ENCODE measurements at regions not wholly inside any gene's neighbourhood (a gene's known extent, or its start where the extent isn't known, plus 50 kb on each side); places are given as distances from the start of the nearest gene placed in this dataset.
A peak's percentile ranks its signal among the peaks of the same experiment; 100 is the strongest.

DNA sequence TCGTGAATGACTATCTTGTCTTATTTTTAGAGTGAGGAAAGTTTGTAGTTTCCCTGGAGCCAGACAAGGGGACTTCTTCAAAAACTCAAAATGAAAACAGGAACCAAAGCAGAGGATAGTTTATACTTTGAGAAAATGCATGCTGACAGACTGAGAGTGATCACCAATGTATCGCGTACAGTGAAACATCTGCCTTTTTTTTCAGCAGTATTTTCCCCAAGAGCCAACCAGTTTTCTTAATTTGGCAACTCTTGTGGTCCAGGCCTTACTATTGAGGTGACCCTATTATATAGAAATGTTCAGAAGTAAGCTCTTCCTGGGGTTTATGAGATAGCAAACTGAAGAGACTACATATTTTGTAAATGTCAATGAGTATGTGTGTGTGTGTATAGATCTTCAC, 153.7 kb upstream of the VRK2 start:
- no peak overlapping the region for H3K4me3 Mint-ChIP-seq
- no peak overlapping the region for H3K27ac Mint-ChIP-seq
- no peaks in the 10 kb centered on the region for H3K9me3 Mint-ChIP-seq
- ATAC-seq: no peak
- peaks cover 7 to 14% (median 8%) of the 10 kb centered on the region in 4 donors for H3K4me1 Mint-ChIP-seq
- H3K27me3 Mint-ChIP-seq: peaks cover 0 to under 1% (median 0%) of the 10 kb centered on the region in 5 donors
- H3K36me3 Mint-ChIP-seq: no peaks in the 10 kb centered on the region
- POLR2A ChIA-PET: no interaction called here
- no peak for DNase-seq

- Mint-ChIP-seq H3K36me3 (no peaks in the 10 kb centered on the region), H3K9me3 (no peaks in the 10 kb centered on the region), H3K4me1 (peaks cover 4 to 10% (median 4%) of the 10 kb centered on the region in 4 donors), H3K27me3 (peaks cover 0 to 2% (median 0%) of the 10 kb centered on the region in 5 donors), H3K27ac (no peak overlapping the region), H3K4me3 (no peak overlapping the region)
- ATAC-seq: no peak
- POLR2A ChIA-PET: no interaction called here
- DNase-seq: no peak
Observed at GRCh38 chr2:57893347-57893746, 153.3 kb upstream of the VRK2 start.

- ATAC-seq: no peak
- Mint-ChIP-seq H3K36me3 (no peaks in the 10 kb centered on the region), H3K4me1 (peaks cover 0 to 6% (median 0%) of the 10 kb centered on the region in 4 donors), H3K27me3 (peaks cover 0 to 2% (median 0%) of the 10 kb centered on the region in 5 donors), H3K9me3 (no peaks in the 10 kb centered on the region), H3K4me3 (no peak overlapping the region), H3K27ac (no peak overlapping the region)
- DNase-seq: no peak
- POLR2A ChIA-PET: no interaction called here
Observed at GRCh38 chr2:57893786-57894185, 152.8 kb upstream of the VRK2 start.

GRCh38 chr2:57894381-57894780, 152.2 kb upstream of the VRK2 start:
- H3K27ac Mint-ChIP-seq: no peak overlapping the region
- POLR2A ChIA-PET: no interaction called here
- H3K27me3 Mint-ChIP-seq: peaks cover 0 to 4% (median 0%) of the 10 kb centered on the region in 5 donors
- no peak overlapping the region for H3K4me3 Mint-ChIP-seq
- DNase-seq (no peak), ATAC-seq (no peak)
- H3K9me3 Mint-ChIP-seq: no peaks in the 10 kb centered on the region
- no peaks in the 10 kb centered on the region for H3K36me3 Mint-ChIP-seq
- peaks cover 0 to 1% (median 0%) of the 10 kb centered on the region in 4 donors for H3K4me1 Mint-ChIP-seq

GRCh38 chr2:57897920-57898319, 148.7 kb upstream of the VRK2 start:
- no peak for ATAC-seq
- POLR2A ChIA-PET: no interaction called here
- H3K9me3 Mint-ChIP-seq: no peaks in the 10 kb centered on the region
- no peaks in the 10 kb centered on the region for H3K36me3 Mint-ChIP-seq
- DNase-seq: no peak
- no peak overlapping the region for H3K27ac Mint-ChIP-seq
- H3K4me3 Mint-ChIP-seq: no peak overlapping the region
- H3K27me3 Mint-ChIP-seq: peaks cover 0 to 4% (median 1%) of the 10 kb centered on the region in 5 donors
- H3K4me1 Mint-ChIP-seq: no peaks in the 10 kb centered on the region

DNA sequence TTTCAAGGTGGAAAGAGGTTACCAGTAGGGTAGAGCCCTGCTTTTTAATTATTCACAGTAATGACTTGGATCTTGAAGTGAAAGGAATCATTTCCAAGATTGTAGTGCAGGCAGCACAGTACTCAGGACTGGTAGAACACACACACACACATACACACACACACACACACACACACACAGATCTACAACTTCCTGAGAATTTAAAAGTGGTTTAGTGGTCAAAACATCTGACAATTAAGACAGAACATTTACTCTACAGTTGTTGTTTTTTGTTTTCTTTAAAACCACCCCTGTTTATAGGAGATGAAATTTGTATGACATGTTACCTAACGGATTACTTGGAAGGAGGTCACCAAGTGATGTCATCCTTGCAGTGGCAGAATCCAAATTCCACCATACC, 146.7 kb upstream of the VRK2 start:
- ATAC-seq (no peak), DNase-seq (no peak)
- no peak overlapping the region for H3K4me3 Mint-ChIP-seq
- no peak overlapping the region for H3K27ac Mint-ChIP-seq
- H3K36me3 Mint-ChIP-seq: no peaks in the 10 kb centered on the region
- H3K4me1 Mint-ChIP-seq: no peaks in the 10 kb centered on the region
- no peaks in the 10 kb centered on the region for H3K9me3 Mint-ChIP-seq
- POLR2A ChIA-PET: no interaction called here
- H3K27me3 Mint-ChIP-seq: peaks cover 0 to 4% (median 1%) of the 10 kb centered on the region in 5 donors

- ATAC-seq (no peak), DNase-seq (no peak)
- POLR2A ChIA-PET: no interaction called here
- no peaks in the 10 kb centered on the region for H3K9me3 Mint-ChIP-seq
- peaks cover 0 to 8% (median under 1%) of the 10 kb centered on the region in 4 donors for H3K4me1 Mint-ChIP-seq
- H3K27ac Mint-ChIP-seq: no peak overlapping the region
- no peak overlapping the region for H3K4me3 Mint-ChIP-seq
- H3K27me3 Mint-ChIP-seq: peaks cover 0 to 4% (median 1%) of the 10 kb centered on the region in 5 donors
- no peaks in the 10 kb centered on the region for H3K36me3 Mint-ChIP-seq
Observed at GRCh38 chr2:57902578-57902977, 144.0 kb upstream of the VRK2 start.

GRCh38 chr2:57906152-57906732, 140.4 kb upstream of the VRK2 start:
- Mint-ChIP-seq H3K9me3 (no peaks in the 10 kb centered on the region), H3K27me3 (no peaks in the 10 kb centered on the region), H3K4me3 (no peak overlapping the region), H3K36me3 (no peaks in the 10 kb centered on the region), H3K4me1 (peaks cover 0 to 29% (median 5%) of the 10 kb centered on the region in 4 donors), H3K27ac (peak overlapping the region in 1 of 10 donors; percentile 29)
- POLR2A ChIA-PET: no interaction called here
- peak in 2 of 10 donors; percentile 1 to 16 for DNase-seq
- ATAC-seq: no peak

DNA sequence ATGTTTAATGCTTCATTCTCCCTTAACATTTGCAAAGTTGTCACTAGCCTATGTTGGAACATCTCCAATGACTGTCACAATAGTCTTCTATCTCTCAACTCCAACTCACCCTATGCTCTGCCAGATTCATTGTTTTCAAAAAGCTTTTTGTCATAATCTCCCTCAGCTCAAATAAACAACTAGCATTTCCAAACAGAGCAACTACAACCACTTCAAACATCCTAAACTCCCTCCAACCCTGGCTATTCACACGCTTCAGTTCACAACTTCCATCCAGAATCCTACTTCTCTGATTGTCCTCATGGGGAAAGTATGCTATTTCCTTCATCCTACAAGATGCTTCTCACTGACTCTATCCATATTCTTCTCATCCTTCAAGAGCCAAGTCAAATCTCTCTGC, 139.2 kb upstream of the VRK2 start:
- ATAC-seq (no peak), DNase-seq (no peak)
- H3K27ac Mint-ChIP-seq: peak overlapping the region in 3 of 10 donors; percentile 1 to 44 (median 18)
- no peaks in the 10 kb centered on the region for H3K36me3 Mint-ChIP-seq
- POLR2A ChIA-PET: no interaction called here
- peaks cover 0 to 29% (median 5%) of the 10 kb centered on the region in 4 donors for H3K4me1 Mint-ChIP-seq
- no peak overlapping the region for H3K4me3 Mint-ChIP-seq
- no peaks in the 10 kb centered on the region for H3K9me3 Mint-ChIP-seq
- H3K27me3 Mint-ChIP-seq: no peaks in the 10 kb centered on the region

DNA sequence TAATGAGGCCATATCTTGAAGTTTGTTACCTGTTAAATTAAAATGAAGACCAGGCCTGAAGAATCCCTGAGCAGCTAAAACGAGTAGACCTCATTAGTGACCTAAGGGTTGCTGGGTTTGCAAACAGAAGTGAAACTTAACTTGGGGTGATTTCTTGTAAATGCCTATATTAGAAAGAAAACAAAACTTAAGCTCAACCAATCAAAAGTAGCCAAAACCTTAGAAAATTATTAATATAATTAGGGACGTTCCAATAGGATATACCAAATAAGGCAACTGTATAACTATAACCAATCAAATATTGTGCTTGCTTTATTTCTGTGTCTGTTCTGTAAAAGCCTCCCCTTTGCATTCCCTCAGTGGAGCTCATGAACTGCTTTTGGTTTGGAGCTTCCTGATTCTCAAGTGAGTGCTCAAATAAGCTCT, 137.9 kb upstream of the VRK2 start:
- Mint-ChIP-seq H3K36me3 (no peaks in the 10 kb centered on the region), H3K27ac (peak overlapping the region in 1 of 10 donors; percentile 44), H3K4me1 (peaks cover 0 to 29% (median 5%) of the 10 kb centered on the region in 4 donors), H3K27me3 (no peaks in the 10 kb centered on the region), H3K9me3 (no peaks in the 10 kb centered on the region), H3K4me3 (peak overlapping the region in 1 of 10 donors; percentile 8)
- POLR2A ChIA-PET: no interaction called here
- DNase-seq (no peak), ATAC-seq (no peak)

DNA sequence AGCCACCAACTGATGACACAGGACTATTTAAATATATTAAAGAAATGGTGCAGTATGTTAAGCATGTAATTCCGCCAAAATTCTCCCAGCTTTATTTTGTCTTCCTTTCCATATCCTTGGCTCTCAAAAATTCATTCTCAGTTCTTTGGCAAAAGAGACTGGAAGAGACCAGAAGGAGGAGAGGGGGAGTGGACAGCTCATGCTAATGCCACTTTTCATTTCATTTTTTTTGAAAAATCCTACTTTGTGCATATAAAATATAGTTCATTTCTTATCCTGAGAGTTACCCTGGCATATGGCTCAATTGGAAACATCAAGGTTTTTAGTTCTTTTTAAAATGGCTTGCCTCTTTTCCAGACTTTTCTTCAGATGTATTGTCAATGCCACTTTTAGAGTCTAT, 128.5 kb upstream of the VRK2 start:
- Mint-ChIP-seq H3K27me3 (no peaks in the 10 kb centered on the region), H3K4me1 (no peaks in the 10 kb centered on the region), H3K4me3 (no peak overlapping the region), H3K36me3 (no peaks in the 10 kb centered on the region), H3K9me3 (peaks cover 0 to 6% (median 5%) of the 10 kb centered on the region in 9 donors), H3K27ac (no peak overlapping the region)
- ATAC-seq (no peak), DNase-seq (no peak)
- POLR2A ChIA-PET: no interaction called here

- Mint-ChIP-seq H3K27me3 (no peaks in the 10 kb centered on the region), H3K27ac (no peak overlapping the region), H3K9me3 (peaks cover 0 to 30% (median 17%) of the 10 kb centered on the region in 9 donors), H3K36me3 (peaks cover 0 to 2% (median 0%) of the 10 kb centered on the region in 3 donors), H3K4me1 (peaks cover 0 to 2% (median 0%) of the 10 kb centered on the region in 4 donors), H3K4me3 (no peak overlapping the region)
- no peak for ATAC-seq
- POLR2A ChIA-PET: no interaction called here
- no peak for DNase-seq
Observed at GRCh38 chr2:57920342-57920939, 126.2 kb upstream of the VRK2 start.

DNA sequence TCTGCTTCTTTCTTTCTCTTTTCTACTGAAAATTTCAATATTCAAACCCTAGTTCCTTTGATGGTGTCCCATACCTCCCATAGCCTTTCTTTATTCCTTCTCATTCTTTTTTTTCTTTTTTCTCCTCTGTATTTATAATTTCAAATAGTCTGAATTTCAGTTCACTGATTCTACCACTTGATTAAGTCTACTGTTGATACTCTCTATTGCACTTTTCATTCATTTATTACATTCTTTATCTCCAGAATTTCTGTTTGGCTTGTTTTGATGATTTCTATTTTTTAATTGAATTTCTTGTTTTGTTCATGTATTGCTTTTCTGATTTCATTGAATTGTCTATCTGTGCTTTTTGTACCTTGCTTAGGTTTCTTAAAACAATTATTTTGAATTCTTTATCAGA, 111.9 kb upstream of the VRK2 start:
- Mint-ChIP-seq H3K4me3 (no peak overlapping the region), H3K9me3 (peaks cover 25 to 79% (median 54%) of the 10 kb centered on the region in 9 donors), H3K27me3 (peaks cover 0 to 4% (median 1%) of the 10 kb centered on the region in 5 donors), H3K36me3 (peaks cover 4 to 51% (median 15%) of the 10 kb centered on the region in 3 donors), H3K4me1 (no peaks in the 10 kb centered on the region), H3K27ac (no peak overlapping the region)
- DNase-seq: no peak
- ATAC-seq: no peak
- POLR2A ChIA-PET: no interaction called here

- Mint-ChIP-seq H3K4me3 (no peak overlapping the region), H3K27ac (no peak overlapping the region), H3K4me1 (no peaks in the 10 kb centered on the region), H3K36me3 (peaks cover 4 to 42% (median 15%) of the 10 kb centered on the region in 3 donors), H3K27me3 (peaks cover 0 to 4% (median 1%) of the 10 kb centered on the region in 5 donors), H3K9me3 (peaks cover 18 to 64% (median 43%) of the 10 kb centered on the region in 9 donors)
- ATAC-seq (no peak), DNase-seq (no peak)
- POLR2A ChIA-PET: no interaction called here
Observed at GRCh38 chr2:57936216-57936615, 110.4 kb upstream of the VRK2 start.
